ENCODE measurements at regions not wholly inside any gene's neighbourhood (a gene's known extent, or its start where the extent isn't known, plus 50 kb on each side); places are given as distances from the start of the nearest gene placed in this dataset.
"Not testable (repeated sequence)": the region's sequence is repeated elsewhere in the genome, so short reads cannot be mapped to it uniquely, and the experiment has no call there.

GRCh38 chr2:236472720-236473495, 96.7 kb upstream of the ACKR3 start:
- no peak for DNase-seq (ENCODE audit: low read depth)
- H3K4me3 ChIP-seq (ENCODE audit: low read depth, low read length): no peak overlapping the region

- no peak overlapping the region for H3K4me3 ChIP-seq (ENCODE audit: low read depth, low read length)
Observed at GRCh38 chr2:236473691-236474090, 95.9 kb upstream of the ACKR3 start.

GRCh38 chr2:236479814-236480213, 89.8 kb upstream of the ACKR3 start:
- H3K4me3 ChIP-seq (ENCODE audit: low read depth, low read length): no peak overlapping the region
- no peak for DNase-seq (ENCODE audit: low read depth)

More at GRCh38 chr2:236473691-236474090, 95.9 kb upstream of the ACKR3 start:
- DNase-seq (ENCODE audit: low read depth): no peak

- H3K4me3 ChIP-seq (ENCODE audit: low read depth, low read length): no peak overlapping the region
- DNase-seq (ENCODE audit: low read depth): no peak
Observed at GRCh38 chr2:236483102-236483501, 86.5 kb upstream of the ACKR3 start.

GRCh38 chr2:236485519-236485918, 84.1 kb upstream of the ACKR3 start:
- DNase-seq (ENCODE audit: low read depth): no peak
- no peak overlapping the region for H3K4me3 ChIP-seq (ENCODE audit: low read depth, low read length)

- not testable (repeated sequence) for DNase-seq (ENCODE audit: low read depth); H3K4me3 ChIP-seq (ENCODE audit: low read depth, low read length)
Observed at GRCh38 chr2:236489083-236489482, 80.5 kb upstream of the ACKR3 start.

GRCh38 chr2:236489895-236490404, 79.7 kb upstream of the ACKR3 start:
- DNase-seq (ENCODE audit: low read depth): no peak
- H3K4me3 ChIP-seq (ENCODE audit: low read depth, low read length): no peak overlapping the region

- DNase-seq (ENCODE audit: low read depth): no peak
- no peak overlapping the region for H3K4me3 ChIP-seq (ENCODE audit: low read depth, low read length)
Observed at GRCh38 chr2:236496340-236496739, 73.3 kb upstream of the ACKR3 start.

- no peak for DNase-seq (ENCODE audit: low read depth)
- no peak overlapping the region for H3K4me3 ChIP-seq (ENCODE audit: low read depth, low read length)
Observed at GRCh38 chr2:236498369-236498768, 71.3 kb upstream of the ACKR3 start.

- DNase-seq (ENCODE audit: low read depth): no peak
- no peak overlapping the region for H3K4me3 ChIP-seq (ENCODE audit: low read depth, low read length)
Observed at GRCh38 chr2:236499691-236500578, 69.7 kb upstream of the ACKR3 start.

- no peak overlapping the region for H3K4me3 ChIP-seq (ENCODE audit: low read depth, low read length)
- no peak for DNase-seq (ENCODE audit: low read depth)
Observed at GRCh38 chr2:236501026-236501425, 68.6 kb upstream of the ACKR3 start.

- DNase-seq (ENCODE audit: low read depth): no peak
- H3K4me3 ChIP-seq (ENCODE audit: low read depth, low read length): no peak overlapping the region
Observed at GRCh38 chr2:236501531-236501930, 68.1 kb upstream of the ACKR3 start.

GRCh38 chr2:236503100-236503499, 66.5 kb upstream of the ACKR3 start:
- no peak for DNase-seq (ENCODE audit: low read depth)
- H3K4me3 ChIP-seq (ENCODE audit: low read depth, low read length): no peak overlapping the region

GRCh38 chr2:236503583-236503982, 66.0 kb upstream of the ACKR3 start:
- no peak overlapping the region for H3K4me3 ChIP-seq (ENCODE audit: low read depth, low read length)
- no peak for DNase-seq (ENCODE audit: low read depth)

- H3K4me3 ChIP-seq (ENCODE audit: low read depth, low read length): no peak overlapping the region
- DNase-seq (ENCODE audit: low read depth): no peak
Observed at GRCh38 chr2:236505041-236505440, 64.6 kb upstream of the ACKR3 start.

- no peak for DNase-seq (ENCODE audit: low read depth)
- no peak overlapping the region for H3K4me3 ChIP-seq (ENCODE audit: low read depth, low read length)
Observed at GRCh38 chr2:236505648-236506047, 64.0 kb upstream of the ACKR3 start.

GRCh38 chr2:236507393-236508085, 62.1 kb upstream of the ACKR3 start:
- H3K4me3 ChIP-seq (ENCODE audit: low read depth, low read length): peak overlapping the region; percentile 21
- no peak for DNase-seq (ENCODE audit: low read depth)

- no peak overlapping the region for H3K4me3 ChIP-seq (ENCODE audit: low read depth, low read length)
- no peak for DNase-seq (ENCODE audit: low read depth)
Observed at GRCh38 chr2:236508466-236508865, 61.2 kb upstream of the ACKR3 start.

GRCh38 chr2:236510034-236510433, 59.6 kb upstream of the ACKR3 start:
- H3K4me3 ChIP-seq (ENCODE audit: low read depth, low read length): no peak overlapping the region
- DNase-seq (ENCODE audit: low read depth): no peak

- H3K4me3 ChIP-seq (ENCODE audit: low read depth, low read length): no peak overlapping the region
- no peak for DNase-seq (ENCODE audit: low read depth)
Observed at GRCh38 chr2:236511266-236511665, 58.4 kb upstream of the ACKR3 start.

Measured in skeletal muscle cell (primary cell).